ENCODE measurements at regions not wholly inside any gene's neighbourhood (a gene's known extent, or its start where the extent isn't known, plus 50 kb on each side); places are given as distances from the start of the nearest gene placed in this dataset.

GRCh38 chr14:51431741-51432140, 191.7 kb downstream of the TMX1 start:
- Histone ChIP-seq H3K36me3 (ENCODE audit: control insufficient read depth in 1 of 2, insufficient read depth in 2 of 2, low read length in 2 of 2) (no peaks in the 10 kb centered on the region), H2BK120ac (ENCODE audit: insufficient read depth, low read length, poor library complexity) (no peak overlapping the region), H2BK12ac (ENCODE audit: low read length) (no peak overlapping the region), H3K4ac (ENCODE audit: low read depth, low read length) (no peak overlapping the region), H3K9me3 (ENCODE audit: insufficient read depth, low read depth, low read length) (no peaks in the 10 kb centered on the region), H3K79me2 (ENCODE audit: control insufficient read depth, insufficient read depth, low read length, poor library complexity) (no peaks in the 10 kb centered on the region), H2AK5ac (ENCODE audit: low read length) (no peak overlapping the region), H2AFZ (ENCODE audit: insufficient read depth, low read length, poor library complexity) (no peak overlapping the region), H3K18ac (ENCODE audit: low read length) (no peak overlapping the region), H4K8ac (ENCODE audit: low read depth, low read length) (no peak overlapping the region), H3K79me1 (ENCODE audit: low read length) (no peaks in the 10 kb centered on the region), H3K9ac (ENCODE audit: low read length) (no peak overlapping the region), H3K4me3 (ENCODE audit: low read depth, low read length) (no peak overlapping the region), H3K27ac (ENCODE audit: low read depth, low read length) (no peak overlapping the region), H3K27me3 (ENCODE audit: insufficient read depth, low read length) (no peaks in the 10 kb centered on the region), H2BK5ac (ENCODE audit: low read depth, low read length, poor library complexity) (no peak overlapping the region), H3K14ac (ENCODE audit: low read length) (no peak overlapping the region), H4K12ac (ENCODE audit: low read depth, low read length) (no peak overlapping the region), H3K4me1 (ENCODE audit: control insufficient read depth in 1 of 2, insufficient read depth in 2 of 2, low read length in 2 of 2) (peaks cover 0 to 2% of the 10 kb centered on the region in 2 experiments), H3K4me2 (ENCODE audit: low read length) (no peak overlapping the region), H3K23ac (ENCODE audit: low read length) (no peak overlapping the region), H4K91ac (ENCODE audit: low read depth, low read length) (no peak overlapping the region)
- DNase-seq, result no peak
- WGBS (ENCODE audit: extremely low coverage, insufficient coverage, insufficient read length), result no CpG with 5 or more reads among the region's 1 CpG

- DNase-seq, result no peak
- H3K79me1 ChIP-seq (ENCODE audit: low read length), result no peaks in the 10 kb centered on the region
- no peaks in the 10 kb centered on the region for H3K79me2 ChIP-seq (ENCODE audit: control insufficient read depth, insufficient read depth, low read length, poor library complexity)
- no peak overlapping the region for H4K12ac ChIP-seq (ENCODE audit: low read depth, low read length)
- no peak overlapping the region for H3K9ac ChIP-seq (ENCODE audit: low read length)
- peaks cover 0 to 2% of the 10 kb centered on the region in 2 experiments for H3K4me1 ChIP-seq (ENCODE audit: control insufficient read depth in 1 of 2, insufficient read depth in 2 of 2, low read length in 2 of 2)
- H3K9me3 ChIP-seq (ENCODE audit: insufficient read depth, low read depth, low read length), result no peaks in the 10 kb centered on the region
- WGBS (ENCODE audit: extremely low coverage, insufficient coverage, insufficient read length), result no CpG with 5 or more reads among the region's 3 CpGs
- no peak overlapping the region for H3K4ac ChIP-seq (ENCODE audit: low read depth, low read length)
- no peak overlapping the region for H3K4me2 ChIP-seq (ENCODE audit: low read length)
- no peak overlapping the region for H4K8ac ChIP-seq (ENCODE audit: low read depth, low read length)
- no peak overlapping the region for H3K4me3 ChIP-seq (ENCODE audit: low read depth, low read length)
- H3K27ac ChIP-seq (ENCODE audit: low read depth, low read length), result no peak overlapping the region
- no peak overlapping the region for H2BK120ac ChIP-seq (ENCODE audit: insufficient read depth, low read length, poor library complexity)
- H3K36me3 ChIP-seq (ENCODE audit: control insufficient read depth in 1 of 2, insufficient read depth in 2 of 2, low read length in 2 of 2), result no peaks in the 10 kb centered on the region
- H2BK5ac ChIP-seq (ENCODE audit: low read depth, low read length, poor library complexity), result no peak overlapping the region
- no peak overlapping the region for H2AFZ ChIP-seq (ENCODE audit: insufficient read depth, low read length, poor library complexity)
- H3K27me3 ChIP-seq (ENCODE audit: insufficient read depth, low read length), result no peaks in the 10 kb centered on the region
- no peak overlapping the region for H2BK12ac ChIP-seq (ENCODE audit: low read length)
- H4K91ac ChIP-seq (ENCODE audit: low read depth, low read length), result no peak overlapping the region
- no peak overlapping the region for H3K18ac ChIP-seq (ENCODE audit: low read length)
- no peak overlapping the region for H3K14ac ChIP-seq (ENCODE audit: low read length)
- H2AK5ac ChIP-seq (ENCODE audit: low read length), result no peak overlapping the region
- H3K23ac ChIP-seq (ENCODE audit: low read length), result no peak overlapping the region
Measured at GRCh38 chr14:51432302-51432948, 192.4 kb downstream of the TMX1 start.

- Histone ChIP-seq H2BK5ac (ENCODE audit: low read depth, low read length, poor library complexity) (no peak overlapping the region), H3K27me3 (ENCODE audit: insufficient read depth, low read length) (no peaks in the 10 kb centered on the region), H3K27ac (ENCODE audit: low read depth, low read length) (no peak overlapping the region), H4K8ac (ENCODE audit: low read depth, low read length) (no peak overlapping the region), H3K79me1 (ENCODE audit: low read length) (no peaks in the 10 kb centered on the region), H3K9ac (ENCODE audit: low read length) (no peak overlapping the region), H3K9me3 (ENCODE audit: insufficient read depth, low read depth, low read length) (no peaks in the 10 kb centered on the region), H3K4me2 (ENCODE audit: low read length) (no peak overlapping the region), H2AFZ (ENCODE audit: insufficient read depth, low read length, poor library complexity) (no peak overlapping the region), H4K91ac (ENCODE audit: low read depth, low read length) (no peak overlapping the region), H3K23ac (ENCODE audit: low read length) (no peak overlapping the region), H3K36me3 (ENCODE audit: control insufficient read depth in 1 of 2, insufficient read depth in 2 of 2, low read length in 2 of 2) (no peaks in the 10 kb centered on the region), H2AK5ac (ENCODE audit: low read length) (no peak overlapping the region), H4K12ac (ENCODE audit: low read depth, low read length) (no peak overlapping the region), H3K4ac (ENCODE audit: low read depth, low read length) (no peak overlapping the region), H3K4me1 (ENCODE audit: control insufficient read depth in 1 of 2, insufficient read depth in 2 of 2, low read length in 2 of 2) (no peaks in the 10 kb centered on the region), H2BK120ac (ENCODE audit: insufficient read depth, low read length, poor library complexity) (no peak overlapping the region), H2BK12ac (ENCODE audit: low read length) (no peak overlapping the region), H3K18ac (ENCODE audit: low read length) (no peak overlapping the region), H3K4me3 (ENCODE audit: low read depth, low read length) (no peak overlapping the region), H3K14ac (ENCODE audit: low read length) (no peak overlapping the region), H3K79me2 (ENCODE audit: control insufficient read depth, insufficient read depth, low read length, poor library complexity) (no peaks in the 10 kb centered on the region)
- no peak for DNase-seq
- 100% methylated on average over 1 of the region's 1 CpG for WGBS (ENCODE audit: extremely low coverage, insufficient coverage, insufficient read length)
Measured at GRCh38 chr14:51436630-51437029, 196.6 kb downstream of the TMX1 start.

- no peak overlapping the region for H4K12ac ChIP-seq (ENCODE audit: low read depth, low read length)
- H3K27ac ChIP-seq (ENCODE audit: low read depth, low read length), result no peak overlapping the region
- no peak overlapping the region for H2BK12ac ChIP-seq (ENCODE audit: low read length)
- H3K4me1 ChIP-seq (ENCODE audit: control insufficient read depth in 1 of 2, insufficient read depth in 2 of 2, low read length in 2 of 2), result peaks cover 6 to 11% of the 10 kb centered on the region in 2 experiments
- WGBS (ENCODE audit: extremely low coverage, insufficient coverage, insufficient read length), result no CpG with 5 or more reads among the region's 4 CpGs
- no peaks in the 10 kb centered on the region for H3K36me3 ChIP-seq (ENCODE audit: control insufficient read depth in 1 of 2, insufficient read depth in 2 of 2, low read length in 2 of 2)
- no peak overlapping the region for H4K91ac ChIP-seq (ENCODE audit: low read depth, low read length)
- no peak overlapping the region for H3K4me2 ChIP-seq (ENCODE audit: low read length)
- H3K4me3 ChIP-seq (ENCODE audit: low read depth, low read length), result no peak overlapping the region
- DNase-seq, result no peak
- H2BK5ac ChIP-seq (ENCODE audit: low read depth, low read length, poor library complexity), result no peak overlapping the region
- H4K8ac ChIP-seq (ENCODE audit: low read depth, low read length), result no peak overlapping the region
- no peak overlapping the region for H2AFZ ChIP-seq (ENCODE audit: insufficient read depth, low read length, poor library complexity)
- no peak overlapping the region for H2AK5ac ChIP-seq (ENCODE audit: low read length)
- H3K14ac ChIP-seq (ENCODE audit: low read length), result no peak overlapping the region
- H3K27me3 ChIP-seq (ENCODE audit: insufficient read depth, low read length), result no peaks in the 10 kb centered on the region
- H3K23ac ChIP-seq (ENCODE audit: low read length), result no peak overlapping the region
- no peaks in the 10 kb centered on the region for H3K9me3 ChIP-seq (ENCODE audit: insufficient read depth, low read depth, low read length)
- H3K79me2 ChIP-seq (ENCODE audit: control insufficient read depth, insufficient read depth, low read length, poor library complexity), result peaks cover 2% of the 10 kb centered on the region
- no peak overlapping the region for H3K4ac ChIP-seq (ENCODE audit: low read depth, low read length)
- H3K18ac ChIP-seq (ENCODE audit: low read length), result no peak overlapping the region
- no peak overlapping the region for H3K9ac ChIP-seq (ENCODE audit: low read length)
- no peak overlapping the region for H2BK120ac ChIP-seq (ENCODE audit: insufficient read depth, low read length, poor library complexity)
- peaks cover 3% of the 10 kb centered on the region for H3K79me1 ChIP-seq (ENCODE audit: low read length)
Measured at GRCh38 chr14:51439896-51440295, 199.8 kb downstream of the TMX1 start.

All from trophoblast cell (in vitro differentiated cells and primary cell).